GM23338 (cell line): ENCODE measurements at regions not wholly inside any gene's neighbourhood (a gene's known extent, or its start where the extent isn't known, plus 50 kb on each side); places are given as distances from the start of the nearest gene placed in this dataset.
A peak's percentile ranks its signal among the peaks of the same experiment; 100 is the strongest.

Experiments used
- ATAC-seq: fragments of 200-7000 bp; cut with Tn5 transposase; 3 replicates; pipeline ENCODE4 v1.9.1; 2020
- DNase-seq: peaks from one replicate; pipeline ENCODE4 v3.0.0-alpha.2; 2015; ENCODE audit warnings: low spot score
- H2AFZ ChIP-seq: fragments of 200-600 bp; sonication (generic); 2 replicates; pipeline ENCODE4 v1.8.0; 2016; ENCODE audit warnings: antibody characterized with exemption, mild to moderate bottlenecking, moderate library complexity
- H3F3A ChIP-seq: fragments of 200-600 bp; sonication (generic); replicated peaks from 2 replicates; pipeline ENCODE4 v1.8.0; 2017; ENCODE audit warnings: antibody characterized with exemption, mixed run types, low read depth
- H3K27ac ChIP-seq: fragments of 200-600 bp; sonication (generic); 2 replicates; pipeline ENCODE4 v1.6.1; 2016; ENCODE audit warnings: low read depth
- H3K27me3 ChIP-seq: fragments of 200-600 bp; sonication (generic); 2 replicates; pipeline ENCODE4 v1.8.0; 2016; ENCODE audit warnings: mild to moderate bottlenecking, mixed run types, moderate library complexity; ENCODE audit not compliant: insufficient read depth
- H3K36me3 ChIP-seq: fragments of 200-600 bp; sonication (generic); 2 replicates; pipeline ENCODE4 v1.8.0; 2016; ENCODE audit warnings: mild to moderate bottlenecking; ENCODE audit not compliant: insufficient read depth
- H3K4me1 ChIP-seq: fragments of 200-600 bp; sonication (generic); 2 replicates; pipeline ENCODE4 v1.8.0; 2016; ENCODE audit warnings: mild to moderate bottlenecking, moderate library complexity; ENCODE audit not compliant: insufficient read depth
- H3K4me2 ChIP-seq: fragments of 200-600 bp; sonication (generic); 2 replicates; pipeline ENCODE4 v1.7.1; 2017; ENCODE audit warnings: mixed run types
- H3K4me3 ChIP-seq: fragments of 200-600 bp; sonication (generic); 2 replicates; pipeline ENCODE4 v1.6.1; 2016; ENCODE audit warnings: mixed run types
- H3K79me2 ChIP-seq: fragments of 200-600 bp; sonication (generic); replicated peaks from 2 replicates; pipeline ENCODE4 v1.8.0; 2017; ENCODE audit warnings: mild to moderate bottlenecking; ENCODE audit not compliant: insufficient read depth
- H3K9me2 ChIP-seq: fragments of 200-600 bp; sonication (generic); 2 replicates; pipeline ENCODE4 v1.8.0; 2017; ENCODE audit not compliant: insufficient read depth
- H4K20me1 ChIP-seq: fragments of 200-600 bp; sonication (generic); replicated peaks from 2 replicates; pipeline ENCODE4 v1.8.0; 2017; ENCODE audit warnings: mild to moderate bottlenecking; ENCODE audit not compliant: insufficient read depth
- H3K27ac Mint-ChIP-seq: 2 replicates; pipeline ENCODE4 v1.8.0; 2020; ENCODE audit warnings: inconsistent platforms, mild to moderate bottlenecking, moderate library complexity, mixed read lengths
- H3K27me3 Mint-ChIP-seq: 3 replicates; pipeline ENCODE4 v1.8.0; 2022; ENCODE audit warnings: low read depth, mild to moderate bottlenecking, moderate library complexity, mixed read lengths, inconsistent platforms; ENCODE audit not compliant: insufficient read depth, poor library complexity
- H3K36me3 Mint-ChIP-seq: 3 replicates; pipeline ENCODE4 v1.8.0; 2021; ENCODE audit warnings: low read depth, mild to moderate bottlenecking, inconsistent platforms, moderate library complexity, mixed read lengths
- H3K4me1 Mint-ChIP-seq: 3 replicates; pipeline ENCODE4 v1.8.0; 2020; ENCODE audit warnings: mild to moderate bottlenecking, inconsistent platforms, mixed read lengths
- H3K4me3 Mint-ChIP-seq: 3 replicates; pipeline ENCODE4 v1.8.0; 2021; ENCODE audit warnings: moderate library complexity, mild to moderate bottlenecking, inconsistent platforms, mixed read lengths
- H3K9me3 Mint-ChIP-seq: 3 replicates; pipeline ENCODE4 v1.8.0; 2020; ENCODE audit warnings: moderate library complexity, mild to moderate bottlenecking, inconsistent platforms, mixed read lengths
- ETS1 ChIP-seq: IDR thresholded peaks from 2 replicates; pipeline ENCODE4 v1.6.1; 2016; ENCODE audit warnings: antibody characterized with exemption
- EZH2 ChIP-seq: fragments of 200-600 bp; sonication (generic); IDR thresholded peaks from one replicate; pipeline ENCODE4 v1.8.0; 2017; ENCODE audit warnings: antibody characterized with exemption, mild to moderate bottlenecking, low read depth; ENCODE audit not compliant: unreplicated experiment
- STAT1 ChIP-seq: IDR thresholded peaks from one replicate; pipeline ENCODE4 v1.6.1; 2016; ENCODE audit warnings: antibody characterized with exemption; ENCODE audit not compliant: unreplicated experiment
- ZNF114 ChIP-seq: fragments of 250-450 bp; sonication (Bioruptor Pico); IDR thresholded peaks from 2 replicates; pipeline ENCODE4 v1.5.0; 2020; ENCODE audit warnings: mild to moderate bottlenecking, moderate library complexity
- TF ChIP-seq, protein P1 (sequence below): fragments of 250-450 bp; sonication (Bioruptor Pico); IDR thresholded peaks from 2 replicates; pipeline ENCODE4 v1.5.0; 2020; ENCODE audit warnings: mild to moderate bottlenecking, moderate library complexity

GRCh38 chr5:56360816-56361215 lies 127.7 kb upstream of the ANKRD55 start (continued):
- TF ChIP-seq, protein P1, sequence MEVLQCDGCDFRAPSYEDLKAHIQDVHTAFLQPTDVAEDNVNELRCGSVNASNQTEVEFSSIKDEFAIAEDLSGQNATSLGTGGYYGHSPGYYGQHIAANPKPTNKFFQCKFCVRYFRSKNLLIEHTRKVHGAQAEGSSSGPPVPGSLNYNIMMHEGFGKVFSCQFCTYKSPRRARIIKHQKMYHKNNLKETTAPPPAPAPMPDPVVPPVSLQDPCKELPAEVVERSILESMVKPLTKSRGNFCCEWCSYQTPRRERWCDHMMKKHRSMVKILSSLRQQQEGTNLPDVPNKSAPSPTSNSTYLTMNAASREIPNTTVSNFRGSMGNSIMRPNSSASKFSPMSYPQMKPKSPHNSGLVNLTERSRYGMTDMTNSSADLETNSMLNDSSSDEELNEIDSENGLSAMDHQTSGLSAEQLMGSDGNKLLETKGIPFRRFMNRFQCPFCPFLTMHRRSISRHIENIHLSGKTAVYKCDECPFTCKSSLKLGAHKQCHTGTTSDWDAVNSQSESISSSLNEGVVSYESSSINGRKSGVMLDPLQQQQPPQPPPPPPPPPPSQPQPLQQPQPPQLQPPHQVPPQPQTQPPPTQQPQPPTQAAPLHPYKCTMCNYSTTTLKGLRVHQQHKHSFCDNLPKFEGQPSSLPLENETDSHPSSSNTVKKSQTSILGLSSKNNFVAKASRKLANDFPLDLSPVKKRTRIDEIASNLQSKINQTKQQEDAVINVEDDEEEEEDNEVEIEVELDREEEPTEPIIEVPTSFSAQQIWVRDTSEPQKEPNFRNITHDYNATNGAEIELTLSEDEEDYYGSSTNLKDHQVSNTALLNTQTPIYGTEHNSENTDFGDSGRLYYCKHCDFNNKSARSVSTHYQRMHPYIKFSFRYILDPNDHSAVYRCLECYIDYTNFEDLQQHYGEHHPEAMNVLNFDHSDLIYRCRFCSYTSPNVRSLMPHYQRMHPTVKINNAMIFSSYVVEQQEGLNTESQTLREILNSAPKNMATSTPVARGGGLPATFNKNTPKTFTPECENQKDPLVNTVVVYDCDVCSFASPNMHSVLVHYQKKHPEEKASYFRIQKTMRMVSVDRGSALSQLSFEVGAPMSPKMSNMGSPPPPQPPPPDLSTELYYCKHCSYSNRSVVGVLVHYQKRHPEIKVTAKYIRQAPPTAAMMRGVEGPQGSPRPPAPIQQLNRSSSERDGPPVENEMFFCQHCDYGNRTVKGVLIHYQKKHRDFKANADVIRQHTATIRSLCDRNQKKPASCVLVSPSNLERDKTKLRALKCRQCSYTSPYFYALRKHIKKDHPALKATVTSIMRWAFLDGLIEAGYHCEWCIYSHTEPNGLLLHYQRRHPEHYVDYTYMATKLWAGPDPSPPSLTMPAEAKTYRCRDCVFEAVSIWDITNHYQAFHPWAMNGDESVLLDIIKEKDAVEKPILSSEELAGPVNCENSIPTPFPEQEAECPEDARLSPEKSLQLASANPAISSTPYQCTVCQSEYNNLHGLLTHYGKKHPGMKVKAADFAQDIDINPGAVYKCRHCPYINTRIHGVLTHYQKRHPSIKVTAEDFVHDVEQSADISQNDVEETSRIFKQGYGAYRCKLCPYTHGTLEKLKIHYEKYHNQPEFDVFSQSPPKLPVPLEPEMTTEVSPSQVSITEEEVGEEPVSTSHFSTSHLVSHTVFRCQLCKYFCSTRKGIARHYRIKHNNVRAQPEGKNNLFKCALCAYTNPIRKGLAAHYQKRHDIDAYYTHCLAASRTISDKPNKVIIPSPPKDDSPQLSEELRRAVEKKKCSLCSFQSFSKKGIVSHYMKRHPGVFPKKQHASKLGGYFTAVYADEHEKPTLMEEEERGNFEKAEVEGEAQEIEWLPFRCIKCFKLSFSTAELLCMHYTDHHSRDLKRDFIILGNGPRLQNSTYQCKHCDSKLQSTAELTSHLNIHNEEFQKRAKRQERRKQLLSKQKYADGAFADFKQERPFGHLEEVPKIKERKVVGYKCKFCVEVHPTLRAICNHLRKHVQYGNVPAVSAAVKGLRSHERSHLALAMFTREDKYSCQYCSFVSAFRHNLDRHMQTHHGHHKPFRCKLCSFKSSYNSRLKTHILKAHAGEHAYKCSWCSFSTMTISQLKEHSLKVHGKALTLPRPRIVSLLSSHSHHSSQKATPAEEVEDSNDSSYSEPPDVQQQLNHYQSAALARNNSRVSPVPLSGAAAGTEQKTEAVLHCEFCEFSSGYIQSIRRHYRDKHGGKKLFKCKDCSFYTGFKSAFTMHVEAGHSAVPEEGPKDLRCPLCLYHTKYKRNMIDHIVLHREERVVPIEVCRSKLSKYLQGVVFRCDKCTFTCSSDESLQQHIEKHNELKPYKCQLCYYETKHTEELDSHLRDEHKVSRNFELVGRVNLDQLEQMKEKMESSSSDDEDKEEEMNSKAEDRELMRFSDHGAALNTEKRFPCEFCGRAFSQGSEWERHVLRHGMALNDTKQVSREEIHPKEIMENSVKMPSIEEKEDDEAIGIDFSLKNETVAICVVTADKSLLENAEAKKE (CRISPR knock-in tag), result no peak
- no peak for TF ChIP-seq EZH2
- no peak for TF ChIP-seq ETS1
- no peak for TF ChIP-seq STAT1

GRCh38 chr5:56359809-56360685 lies 126.9 kb upstream of the ANKRD55 start:
- Mint-ChIP-seq H3K9me3 (no peaks in the 10 kb centered on the region), H3K4me3 (no peak overlapping the region), H3K27ac (no peak overlapping the region), H3K27me3 (peaks cover 4% of the 10 kb centered on the region), H3K36me3 (no peaks in the 10 kb centered on the region), H3K4me1 (no peaks in the 10 kb centered on the region; the same call in 2 of the 3 replicates)
- Histone ChIP-seq H3K9me2 (no peaks in the 10 kb centered on the region; the same call in 1 of the 2 replicates), H3K27ac (no peak overlapping the region), H3K4me3 (no peak overlapping the region), H4K20me1 (no peaks in the 10 kb centered on the region), H3K79me2 (no peaks in the 10 kb centered on the region), H3K4me1 (peaks cover 4% of the 10 kb centered on the region; the same call in 1 of the 2 replicates), H3K4me2 (no peak overlapping the region), H3K36me3 (no peaks in the 10 kb centered on the region), H2AFZ (0 out of 2 replicates have a peak overlapping the region, but pooled peaks have one; percentile 47), H3F3A (no peaks in the 10 kb centered on the region), H3K27me3 (no peaks in the 10 kb centered on the region)
- DNase-seq, result no peak
- no peak for ATAC-seq
- no peak for TF ChIP-seq ZNF114 (CRISPR knock-in tag)
- TF ChIP-seq, protein P1 (CRISPR knock-in tag), result no peak
